HepG2 (cell line): ENCODE measurements at regions not wholly inside any gene's neighbourhood (a gene's known extent, or its start where the extent isn't known, plus 50 kb on each side); places are given as distances from the start of the nearest gene placed in this dataset.
"Not testable (repeated sequence)": the region's sequence is repeated elsewhere in the genome, so short reads cannot be mapped to it uniquely, and the experiment has no call there.

ENCODE experiments used
- ATAC-seq: fragments of 200-7000 bp; cut with Tn5 transposase; 3 replicates; pipeline ENCODE4 v1.9.1; 2020; ENCODE audit warnings: mild to moderate bottlenecking, moderate library complexity
- BruUV-seq: library from RNA; stranded (reverse); fragments of 400-500 nt; replicated peaks from 2 replicates; lab custom pipeline; 2021; lab: Mats Ljungman, UMichigan
- CTCF ChIA-PET: fragments of 300-600 bp; formaldehyde crosslinking; extraction: SDS; loops from one replicate; lab custom pipeline; 2021; ENCODE audit warnings: low total read pairs, inconsistent platforms, low intra/inter-chr PET ratio; lab: Yijun Ruan, JAX
- POLR2A ChIA-PET: fragments of 350-600 bp; sonication (Branson Sonifier 250); formaldehyde crosslinking; loops from one replicate; lab custom pipeline; 2020; ENCODE audit warnings: antibody characterized with exemption, inconsistent platforms; lab: Yijun Ruan, JAX
- DNase-seq: peaks from one replicate; pipeline ENCODE4 v3.0.0-alpha.2; 2015; ENCODE audit warnings: low spot score
- FAIRE-seq: peaks from 3 replicates; lab custom pipeline; 2011; peaks lifted over from hg19 to GRCh38; lab: Jason Lieb, UNC
- H2AFZ ChIP-seq: one replicate; pipeline ENCODE4 v1.6.1; 2011; ENCODE audit warnings: low read length, inconsistent platforms
- H3K27ac ChIP-seq: fragments of 300-600 bp; 3 replicates; pipeline ENCODE4 v1.8.0; 2011; ENCODE audit warnings: mixed run types, mild to moderate bottlenecking, mixed read lengths, low read length, inconsistent platforms; ENCODE audit not compliant: insufficient read depth; ENCODE audit errors: extremely low read length
- H3K27me3 ChIP-seq, 2 experiments: fragments of 200-600 bp in 1 of 2; 2 replicates in 1 of 2; 3 replicates in 1 of 2; pipeline versions ENCODE4 v1.6.0 to v1.8.0; 2011; ENCODE audit warnings: low read length in 2 of 2, mild to moderate bottlenecking in 2 of 2, moderate library complexity in 2 of 2, inconsistent platforms in 1 of 2; ENCODE audit not compliant: insufficient read depth in 2 of 2, control insufficient read depth in 1 of 2
- H3K36me3 ChIP-seq, 2 experiments: fragments of 200-600 bp in 1 of 2; replicated peaks in 1 of 2; 2 replicates in 1 of 2; 3 replicates in 1 of 2; pipeline versions ENCODE4 v1.5.1 to v1.8.0; 2011; ENCODE audit warnings: low read length in 2 of 2, inconsistent platforms in 1 of 2; ENCODE audit not compliant: insufficient read depth in 2 of 2, control insufficient read depth in 1 of 2
- H3K4me1 ChIP-seq: 2 replicates; pipeline ENCODE4 v1.5.1; 2012; ENCODE audit warnings: low read length, inconsistent platforms; ENCODE audit not compliant: insufficient read depth
- H3K4me2 ChIP-seq: 2 replicates; pipeline ENCODE4 v1.6.0; 2011; ENCODE audit warnings: low read depth, low read length, inconsistent platforms
- H3K4me3 ChIP-seq, 3 experiments: fragments of 200-600 bp in 1 of 3; sonication (generic), shearing (Covaris generic) in 1 of 3; replicated peaks in 1 of 3; 2 replicates each; pipeline ENCODE4 v1.5.1; 2011 to 2016; ENCODE audit warnings: low read length in 3 of 3, inconsistent platforms in 2 of 3, low read depth in 2 of 3, mild to moderate bottlenecking in 2 of 3, control low read depth in 1 of 3, mixed read lengths in 1 of 3; ENCODE audit not compliant: insufficient read depth in 1 of 3
- H3K79me2 ChIP-seq: one replicate; pipeline ENCODE4 v1.6.1; 2011; ENCODE audit warnings: low read length, inconsistent platforms; ENCODE audit not compliant: insufficient read depth
- H3K9ac ChIP-seq: 2 replicates; pipeline ENCODE4 v1.6.0; 2011; ENCODE audit warnings: mild to moderate bottlenecking, low read depth, low read length, inconsistent platforms; ENCODE audit not compliant: insufficient read depth
- H3K9me3 ChIP-seq: 2 replicates; pipeline ENCODE4 v1.5.1; 2012; ENCODE audit warnings: mild to moderate bottlenecking, low read length
- H4K20me1 ChIP-seq: 2 replicates; pipeline ENCODE4 v1.6.0; 2011; ENCODE audit warnings: inconsistent platforms, mild to moderate bottlenecking, low read length, moderate library complexity; ENCODE audit not compliant: insufficient read depth
- MTA3 ChIP-seq: sonication (generic); formaldehyde crosslinking; IDR thresholded peaks from 2 replicates; pipeline ENCODE4 v1.4.0; 2020; ENCODE audit warnings: missing genetic modification reagents
- WGBS: methylation state at CpG from one replicate; pipeline ENCODE4 v1.1.6; 2017; ENCODE audit warnings: low lambda C conversion rate; 5-methylcytosine and 5-hydroxymethylcytosine counted together
- in situ Hi-C: cut with HindIII; loops from 2 replicates; pipeline ENCODE4 v1.10.0; 2017; ENCODE audit warnings: low pct_unique_long_range_greater_than_20kb; ENCODE audit not compliant: extremely low pct_ligation_motif_present
- intact Hi-C: fragments of 100-400 bp; cut with micrococcal nuclease; formaldehyde crosslinking; loops from one replicate; pipeline ENCODE4 v1.10.0; 2022; ENCODE audit not compliant: unreplicated experiment

DNA sequence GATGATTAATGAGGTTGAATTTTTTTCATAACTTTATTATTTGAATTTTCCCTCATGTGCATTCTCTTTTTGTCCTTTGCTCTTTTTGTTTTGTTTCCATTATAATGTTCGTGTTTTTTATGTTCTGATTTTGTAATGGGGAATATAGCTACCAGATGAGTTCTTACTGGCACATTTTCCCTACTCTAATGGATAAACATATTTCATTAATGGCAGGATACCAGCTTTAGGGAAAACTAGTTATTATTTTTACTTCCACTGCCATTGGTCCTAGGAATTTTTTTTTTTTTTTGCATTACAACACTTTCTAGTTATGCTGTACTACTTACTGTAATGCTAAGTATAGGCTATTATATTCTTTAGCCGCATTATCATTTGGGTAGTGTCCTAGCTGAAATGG lies 286.3 kb downstream of the SPRY1 start (continued):
- TF ChIP-seq MTA3 (CRISPR knock-in tag): no peak

DNA sequence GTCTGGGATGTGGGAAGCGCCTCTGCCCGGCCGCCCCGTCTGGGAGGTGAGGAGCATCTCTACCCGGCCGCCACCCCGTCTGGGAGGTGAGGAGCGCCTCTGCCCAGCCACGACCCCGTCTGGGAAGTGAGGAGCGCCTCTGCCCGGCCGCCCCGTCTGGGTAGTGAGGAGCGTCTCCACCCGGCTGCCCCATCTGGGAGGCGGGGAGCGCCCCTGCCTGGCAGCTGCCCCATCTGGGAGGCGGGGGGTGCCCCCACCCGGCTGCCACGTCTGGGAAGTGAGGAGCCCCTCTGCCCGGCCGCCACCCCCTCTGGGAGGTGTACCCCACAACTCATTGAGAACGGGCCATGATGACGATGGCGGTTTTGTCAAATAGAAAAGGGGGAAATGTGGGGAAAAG lies 288.3 kb downstream of the SPRY1 start:
- BruUV-seq, ATAC-seq, FAIRE-seq, H2AFZ ChIP-seq, H3K79me2 ChIP-seq, H3K4me1 ChIP-seq, intact Hi-C loops, H3K9ac ChIP-seq, CTCF ChIA-PET, H3K4me2 ChIP-seq, in situ Hi-C loops, H3K4me3 ChIP-seq, DNase-seq, H3K27me3 ChIP-seq, H3K9me3 ChIP-seq, POLR2A ChIA-PET, H4K20me1 ChIP-seq, H3K36me3 ChIP-seq, H3K27ac ChIP-seq: not testable (repeated sequence)
- 93% methylated on average over 26 of the region's 26 CpGs for WGBS

DNA sequence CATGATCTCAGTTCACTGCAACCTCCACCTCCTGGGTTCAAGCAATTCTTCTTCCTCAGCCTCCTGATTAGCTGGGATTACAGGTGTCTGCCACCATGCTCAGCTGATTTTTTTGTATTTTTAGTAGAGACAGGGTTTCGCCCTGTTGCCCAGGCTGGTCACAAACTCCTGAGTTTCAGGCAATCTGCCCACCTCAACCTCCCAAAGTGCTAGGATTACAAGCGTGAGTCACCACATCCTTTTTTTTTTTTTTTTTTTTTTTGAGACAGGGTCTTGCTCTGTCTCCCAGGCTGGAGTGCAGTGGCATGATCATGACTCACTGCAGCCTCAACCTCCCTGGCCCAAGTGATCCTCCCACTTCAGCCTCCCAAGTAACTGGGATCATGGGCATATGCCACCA lies 298.9 kb downstream of the SPRY1 start:
- DNase-seq, FAIRE-seq, CTCF ChIA-PET, H3K4me2 ChIP-seq, H3K4me1 ChIP-seq, H3K9ac ChIP-seq, in situ Hi-C loops, H3K9me3 ChIP-seq, H3K79me2 ChIP-seq, ATAC-seq, H4K20me1 ChIP-seq, BruUV-seq, H3K27ac ChIP-seq, H3K4me3 ChIP-seq, H3K36me3 ChIP-seq, POLR2A ChIA-PET, intact Hi-C loops, H2AFZ ChIP-seq, H3K27me3 ChIP-seq: not testable (repeated sequence)
- 95% methylated on average over 2 of the region's 2 CpGs for WGBS
